ENCODE measurements at regions not wholly inside any gene's neighbourhood (a gene's known extent, or its start where the extent isn't known, plus 50 kb on each side); places are given as distances from the start of the nearest gene placed in this dataset.

GRCh38 chr16:55179852-55180585, 144.0 kb upstream of the IRX6 start:
- peak; percentile 80 for DNase-seq

DNA sequence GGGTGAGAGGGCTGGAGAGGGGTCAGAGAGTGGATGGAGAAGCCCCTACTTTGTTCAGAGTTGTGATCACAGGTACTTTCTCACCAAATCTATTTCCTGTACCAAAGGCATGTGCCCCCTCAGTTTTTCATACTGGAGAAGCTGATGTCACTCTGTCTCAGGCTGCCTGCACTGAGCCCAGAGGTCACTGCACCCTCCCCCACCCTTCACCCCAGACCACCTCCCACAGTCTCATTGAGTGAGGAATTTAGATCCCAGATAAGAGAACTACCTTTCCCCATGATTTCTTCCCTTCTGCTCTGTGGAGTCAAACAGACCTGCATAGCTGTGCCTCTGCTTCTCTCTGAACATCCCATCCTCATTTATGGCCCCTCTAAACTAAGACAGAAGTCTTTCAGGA, 140.0 kb upstream of the IRX6 start:
- no peak for DNase-seq

- no peak for DNase-seq
Observed at GRCh38 chr16:55184619-55185018, 139.4 kb upstream of the IRX6 start.

DNA sequence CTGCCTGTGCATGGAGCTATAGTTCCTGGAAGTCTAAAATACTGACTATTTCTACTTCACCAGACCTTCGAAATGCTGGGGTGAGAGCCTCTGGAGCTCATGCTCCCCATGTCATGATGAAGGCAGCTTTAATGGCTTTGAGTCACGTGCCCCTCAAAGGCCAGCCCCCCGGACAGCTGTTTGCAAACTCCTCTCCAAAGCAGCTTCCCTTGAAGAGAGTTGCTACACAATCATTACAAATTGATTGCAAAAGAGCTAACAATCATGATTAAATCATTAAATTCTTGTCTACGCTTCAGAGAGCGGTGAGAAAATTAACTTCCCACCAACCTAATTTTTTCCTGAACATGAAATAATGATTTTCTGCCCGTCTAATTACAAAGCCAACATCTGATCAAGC, 134.8 kb upstream of the IRX6 start:
- DNase-seq = no peak

GRCh38 chr16:55189682-55190636, 134.0 kb upstream of the IRX6 start:
- DNase-seq = no peak

- DNase-seq = no peak
Observed at GRCh38 chr16:55192734-55193133, 131.3 kb upstream of the IRX6 start.

- no peak for DNase-seq
Observed at GRCh38 chr16:55203570-55203969, 120.4 kb upstream of the IRX6 start.

DNA sequence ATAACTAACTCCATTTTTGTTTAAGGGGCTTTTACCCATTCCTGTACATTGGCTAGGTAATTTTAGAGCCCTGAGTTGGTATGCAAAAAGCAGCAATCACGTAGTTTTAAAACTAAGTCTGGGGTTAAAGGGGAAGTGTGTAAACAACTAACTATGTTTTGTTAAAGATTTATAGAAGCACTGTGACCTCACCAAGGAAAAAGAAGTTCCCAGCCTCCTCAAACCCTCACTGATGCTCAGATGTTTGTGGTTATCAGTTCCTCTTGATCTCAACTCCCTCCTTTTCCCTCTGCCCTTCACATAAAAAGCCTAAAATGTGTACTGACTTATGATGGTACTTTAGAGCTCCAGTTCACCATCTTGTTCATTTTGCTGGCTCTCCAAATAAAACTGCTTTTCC, 119.9 kb upstream of the IRX6 start:
- no peak for DNase-seq

DNA sequence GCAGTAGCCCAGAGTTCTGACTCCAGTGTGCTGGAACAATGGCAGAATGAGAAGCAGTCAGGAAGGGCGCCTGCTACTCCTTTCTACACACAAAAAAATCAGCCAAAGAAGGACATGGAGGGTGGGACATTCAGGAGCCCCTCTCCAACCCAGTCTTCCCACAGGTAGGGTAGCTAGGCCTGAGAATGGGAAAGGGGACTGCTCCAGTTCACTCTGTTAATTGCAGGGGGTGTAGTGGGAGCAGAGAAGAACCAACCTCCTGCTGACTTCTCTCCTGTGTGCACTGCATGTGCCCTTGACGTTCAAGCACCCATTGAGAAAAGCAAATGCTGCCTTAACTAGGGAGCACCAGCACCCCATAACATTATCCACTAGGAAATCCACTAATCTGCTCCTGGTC, 119.1 kb upstream of the IRX6 start:
- DNase-seq = no peak

GRCh38 chr16:55207693-55208428, 116.1 kb upstream of the IRX6 start:
- no peak for DNase-seq

DNA sequence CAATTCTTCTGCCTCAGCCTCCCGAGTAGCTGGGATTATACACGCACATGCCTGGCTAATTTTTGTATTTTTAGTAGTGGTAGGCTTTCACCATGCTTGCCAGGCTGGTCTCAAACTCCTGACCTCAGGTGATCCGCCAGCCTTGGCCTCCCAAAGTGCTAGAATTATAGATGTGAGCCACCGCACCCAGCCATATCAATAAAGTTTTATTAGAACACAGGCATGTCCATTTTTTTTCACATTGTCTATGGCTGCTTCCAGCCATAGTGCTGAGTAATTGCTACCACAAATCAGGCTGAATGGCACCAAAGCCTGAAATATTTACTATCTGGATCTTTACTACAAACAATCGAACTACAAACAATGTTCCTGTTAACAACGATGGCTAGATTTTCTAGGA, 114.4 kb upstream of the IRX6 start:
- DNase-seq = no peak

GRCh38 chr16:55212791-55213190, 111.2 kb upstream of the IRX6 start:
- no peak for DNase-seq

DNA sequence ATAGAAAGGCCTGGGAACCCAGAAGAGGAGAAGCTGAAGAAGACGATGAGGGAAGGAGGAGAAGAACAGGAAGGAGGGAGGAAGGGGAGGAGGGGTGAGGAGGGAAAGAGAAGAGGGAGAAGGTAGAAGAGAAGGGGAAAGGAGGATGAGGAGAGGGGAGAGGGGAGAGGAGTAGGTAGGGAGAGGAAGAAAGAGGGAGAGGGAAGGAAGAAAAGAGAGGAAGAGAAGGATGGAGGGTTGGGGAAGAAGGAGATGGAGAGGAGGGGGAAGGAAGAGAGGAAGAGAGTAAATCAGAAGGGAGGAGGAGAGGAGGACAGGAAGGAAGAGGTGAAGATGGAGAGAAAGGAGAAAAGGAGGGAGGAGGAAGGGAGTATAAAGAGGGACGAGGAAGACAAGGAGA, 109.6 kb upstream of the IRX6 start:
- DNase-seq = no peak

- no peak for DNase-seq
Observed at GRCh38 chr16:55214974-55215494, 109.0 kb upstream of the IRX6 start.

DNA sequence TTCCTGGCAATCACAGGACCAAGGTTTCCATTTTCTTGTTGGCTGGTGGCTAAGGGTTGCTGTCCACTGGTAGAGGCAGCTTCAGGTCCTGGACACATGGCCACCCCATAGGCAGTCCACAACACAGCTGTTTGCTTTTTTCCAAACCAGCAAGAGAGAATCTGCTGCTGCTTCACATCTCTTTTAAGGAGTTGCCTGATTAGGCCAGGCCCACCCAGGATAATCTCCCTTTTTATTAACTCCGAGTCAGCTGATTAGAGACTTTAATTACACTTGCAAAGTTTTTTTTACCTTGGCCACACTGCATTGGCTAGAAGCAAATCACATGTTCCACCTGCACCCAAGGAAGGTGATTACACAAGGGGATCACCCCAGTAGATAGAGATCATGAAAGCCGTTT, 106.6 kb upstream of the IRX6 start:
- no peak for DNase-seq

GRCh38 chr16:55221836-55222235, 102.2 kb upstream of the IRX6 start:
- no peak for DNase-seq

DNA sequence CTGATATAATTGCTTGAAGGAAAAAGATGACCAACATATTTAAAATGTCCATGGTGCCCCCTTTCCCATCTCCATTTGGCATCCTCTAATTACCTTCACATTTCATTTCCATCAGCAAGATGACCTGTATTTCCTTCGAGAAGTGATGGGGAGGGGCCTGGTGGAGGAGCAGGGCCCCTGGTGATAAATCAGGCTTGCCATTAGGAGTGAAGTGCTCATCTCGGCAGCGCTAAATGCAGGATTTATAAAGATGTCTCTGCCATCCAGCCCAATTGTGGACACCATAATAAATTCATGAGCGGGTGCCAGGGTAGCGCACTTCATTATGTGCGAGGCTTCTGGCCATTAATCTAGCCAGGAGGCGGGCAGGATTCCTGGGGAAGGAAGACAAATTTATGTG, 101.5 kb upstream of the IRX6 start:
- DNase-seq = no peak

GRCh38 chr16:55225972-55226542, 97.9 kb upstream of the IRX6 start:
- no peak for DNase-seq

- no peak for DNase-seq
Observed at GRCh38 chr16:55232822-55233221, 91.2 kb upstream of the IRX6 start.

- no peak for DNase-seq
Observed at GRCh38 chr16:55233464-55233863, 90.5 kb upstream of the IRX6 start.

- no peak for DNase-seq
Observed at GRCh38 chr16:55236655-55237054, 87.3 kb upstream of the IRX6 start.

- no peak for DNase-seq
Observed at GRCh38 chr16:55239723-55240122, 84.3 kb upstream of the IRX6 start.

GRCh38 chr16:55240888-55241287, 83.1 kb upstream of the IRX6 start:
- no peak for DNase-seq

All from NCI-H510A treated with DMSO at 0.1 percent for 48 hours (cell line).